GM21528 (cell line): ENCODE measurements at regions not wholly inside any gene's neighbourhood (a gene's known extent, or its start where the extent isn't known, plus 50 kb on each side); places are given as distances from the start of the nearest gene placed in this dataset.

Experiments used
- ATAC-seq: cut with Tn5 transposase; IDR thresholded peaks from one replicate; pipeline ENCODE4 v1.9.1; 2021; ENCODE audit warnings: mild to moderate bottlenecking, moderate library complexity; ENCODE audit not compliant: unreplicated experiment, low FRiP score

GRCh38 chr9:29800821-29801220 is 2227.5 kb upstream of the C9orf72 start:
- no peak for ATAC-seq

- no peak for ATAC-seq
These were observed 2229.2 kb upstream of the C9orf72 start for GRCh38 chr9:29802454-29802853.

DNA sequence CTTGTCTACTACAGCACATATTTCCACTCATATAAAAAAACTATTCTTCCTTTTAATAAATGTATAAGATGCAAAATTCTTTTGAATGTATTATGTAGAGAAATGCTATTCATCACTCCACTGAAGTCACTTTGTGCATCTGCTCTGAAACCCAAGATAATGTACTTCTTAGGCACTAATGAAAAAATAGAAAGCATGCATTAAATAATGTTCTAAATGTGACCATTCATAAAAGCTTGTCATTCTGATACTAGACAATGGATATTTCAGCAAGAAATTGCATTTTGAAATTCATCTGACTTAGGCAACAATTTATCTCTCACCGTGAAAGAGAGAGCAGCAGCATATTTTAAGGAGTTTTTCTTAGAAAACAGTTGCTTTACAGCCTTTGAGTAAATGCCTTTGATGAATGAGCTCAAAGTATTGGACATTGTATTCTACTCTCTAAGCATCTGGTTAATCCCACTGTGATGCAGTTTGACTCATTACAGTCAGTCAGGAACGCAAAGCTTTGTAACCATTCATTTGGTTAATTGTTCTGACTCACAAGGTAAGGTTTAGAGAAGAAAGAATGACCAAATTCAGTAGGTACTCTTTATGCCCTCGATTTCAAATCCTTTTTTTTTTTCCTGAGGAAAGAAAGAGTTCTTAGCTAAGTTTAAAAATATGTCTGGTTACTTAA is 2233.8 kb upstream of the C9orf72 start:
- no peak for ATAC-seq

DNA sequence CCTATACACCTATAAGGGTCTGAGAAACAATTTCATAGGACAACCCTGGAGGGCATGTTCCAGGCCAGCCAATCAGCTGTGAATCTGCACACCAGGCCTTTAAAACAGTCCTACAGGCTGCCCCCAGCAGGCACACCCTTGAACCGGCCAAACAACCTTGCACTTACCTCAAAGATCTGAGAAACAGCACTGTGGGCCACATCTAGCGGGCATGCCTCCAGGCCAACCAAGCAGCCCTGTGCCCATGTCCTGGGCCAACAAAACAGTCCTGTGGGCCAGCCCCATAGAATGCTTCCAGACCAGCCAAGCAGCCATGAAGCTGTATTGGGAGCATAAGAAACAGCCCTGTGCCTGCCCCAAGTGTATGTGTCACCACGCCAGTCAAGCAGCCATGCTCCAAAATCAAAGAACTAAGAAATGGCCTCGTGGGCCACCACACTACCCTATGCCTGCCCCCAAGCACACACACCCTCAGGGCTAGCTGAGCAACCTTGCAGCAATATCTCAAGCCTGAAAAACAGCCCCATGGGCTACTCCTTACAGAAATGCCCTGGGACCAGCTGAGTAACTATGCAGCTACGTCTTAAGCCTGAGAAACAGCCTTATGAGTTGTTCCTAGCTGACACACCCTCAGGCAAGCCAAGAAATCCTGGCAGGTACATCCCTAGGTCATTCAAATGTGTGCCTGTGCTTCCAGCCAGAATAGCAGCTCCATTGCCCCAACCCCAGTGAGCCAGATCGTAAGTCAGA is 2243.8 kb upstream of the C9orf72 start:
- ATAC-seq = no peak

DNA sequence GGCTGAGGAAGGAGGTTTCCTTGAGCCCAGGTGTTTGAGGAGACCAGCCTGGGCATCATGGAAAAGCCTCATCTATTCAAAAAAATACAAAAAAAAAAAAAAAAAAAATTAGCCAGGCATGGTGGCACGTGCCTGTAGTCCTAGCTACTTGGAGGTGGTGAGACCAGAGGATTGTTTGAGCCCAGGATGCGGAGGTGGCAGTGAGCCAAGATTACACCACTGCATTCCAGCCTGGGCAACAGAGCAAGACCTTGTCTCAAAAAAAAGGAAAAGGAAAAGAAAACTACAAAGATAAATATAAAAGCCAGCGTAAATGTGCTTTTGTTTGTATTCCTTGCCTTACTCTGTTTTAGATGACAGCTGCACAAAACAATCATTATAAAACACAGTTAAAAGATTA is 2249.2 kb upstream of the C9orf72 start:
- ATAC-seq = no peak

GRCh38 chr9:29826421-29826820 is 2253.1 kb upstream of the C9orf72 start:
- ATAC-seq = no peak

DNA sequence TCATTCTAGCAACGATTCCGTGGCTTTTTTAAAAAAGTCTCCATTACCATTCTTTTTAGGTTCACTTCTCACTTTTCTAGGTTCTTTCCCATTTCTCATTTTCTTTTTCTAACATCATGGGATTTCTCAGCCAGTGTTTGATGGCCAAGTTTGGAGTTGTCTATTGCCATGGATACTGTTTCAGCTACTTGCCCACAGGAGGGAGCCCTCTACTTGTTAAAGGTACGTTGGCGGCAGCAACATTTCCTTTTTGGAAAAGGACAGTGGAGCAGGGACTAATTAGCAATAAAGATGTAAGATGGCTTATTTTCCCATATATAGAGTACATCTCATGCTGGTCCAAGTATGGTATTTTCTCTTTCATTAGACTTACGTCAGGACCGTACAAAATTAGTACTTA is 2257.5 kb upstream of the C9orf72 start:
- no peak for ATAC-seq

- ATAC-seq = no peak
These were observed 2265.3 kb upstream of the C9orf72 start for GRCh38 chr9:29838491-29839020.

DNA sequence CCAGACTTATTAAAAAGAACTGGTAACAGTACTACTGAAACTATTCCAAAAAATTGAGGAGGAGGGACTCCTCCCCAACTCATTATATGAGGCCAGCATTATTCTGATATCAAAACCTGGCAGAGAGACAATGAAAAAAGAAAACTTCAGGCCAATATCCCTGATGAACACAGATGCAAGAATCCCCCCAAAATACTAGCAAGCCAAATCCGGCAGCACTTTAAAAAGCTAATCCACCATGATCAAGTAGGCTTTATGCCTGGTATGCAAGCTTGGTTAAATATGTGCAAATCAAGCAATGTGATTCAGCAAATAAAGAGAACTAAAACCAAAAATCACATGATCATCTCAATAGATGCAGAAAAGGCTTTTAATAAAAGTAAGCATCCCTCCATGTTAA is 2271.0 kb upstream of the C9orf72 start:
- no peak for ATAC-seq

- no peak for ATAC-seq
These were observed 2277.4 kb upstream of the C9orf72 start for GRCh38 chr9:29850664-29851063.

- ATAC-seq = no peak
These were observed 2288.5 kb upstream of the C9orf72 start for GRCh38 chr9:29861803-29862202.

GRCh38 chr9:29865764-29866313 is 2292.6 kb upstream of the C9orf72 start:
- ATAC-seq = no peak

- no peak for ATAC-seq
These were observed 2293.3 kb upstream of the C9orf72 start for GRCh38 chr9:29866556-29866955.

GRCh38 chr9:29873579-29873978 is 2300.3 kb upstream of the C9orf72 start:
- no peak for ATAC-seq

GRCh38 chr9:29875547-29875946 is 2302.3 kb upstream of the C9orf72 start:
- ATAC-seq = no peak

DNA sequence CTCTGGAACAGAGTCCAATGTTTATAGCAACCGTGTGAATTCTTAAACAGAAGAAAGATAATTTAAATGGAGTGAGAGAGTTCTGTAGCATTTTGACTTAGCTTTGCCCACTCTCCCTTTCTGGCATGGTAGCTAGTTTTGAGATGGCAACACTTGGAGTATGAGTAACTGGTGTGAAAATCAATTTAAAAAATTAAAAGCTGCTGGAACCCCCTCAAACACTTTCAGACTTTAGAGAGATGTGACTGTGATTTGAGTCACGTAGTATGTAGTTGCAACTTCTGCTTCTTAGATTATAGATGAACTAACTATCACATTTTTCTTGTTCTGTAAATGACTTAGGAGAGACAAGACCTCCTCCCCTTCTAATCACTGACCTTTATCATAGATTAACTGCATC is 2309.5 kb upstream of the C9orf72 start:
- no peak for ATAC-seq

DNA sequence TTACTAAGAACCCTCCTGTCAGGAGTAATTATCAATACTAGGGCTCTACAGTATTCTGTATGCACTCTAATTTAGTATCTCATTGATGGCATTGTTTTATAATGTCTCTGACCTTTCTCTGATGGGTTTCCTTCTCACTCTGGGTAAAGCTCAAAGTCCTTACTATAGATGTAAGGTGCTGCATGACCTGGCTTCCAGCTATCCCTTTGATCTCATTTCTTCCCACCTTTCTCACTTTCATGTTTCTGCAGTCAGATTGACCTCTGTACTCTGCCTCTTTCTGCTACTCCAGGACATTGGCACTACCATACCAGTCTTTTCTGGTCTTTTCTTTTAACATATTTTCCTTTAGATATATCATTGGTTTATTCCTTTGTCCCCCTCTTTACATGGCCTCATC is 2332.8 kb upstream of the C9orf72 start:
- no peak for ATAC-seq

GRCh38 chr9:29928072-29928471 is 2354.8 kb upstream of the C9orf72 start:
- ATAC-seq = no peak

GRCh38 chr9:29939559-29939958 is 2366.3 kb upstream of the C9orf72 start:
- ATAC-seq = no peak

GRCh38 chr9:29945012-29945411 is 2371.7 kb upstream of the C9orf72 start:
- ATAC-seq = no peak

- no peak for ATAC-seq
These were observed 2385.2 kb upstream of the C9orf72 start for GRCh38 chr9:29958469-29958868.

- ATAC-seq = no peak
These were observed 2392.6 kb upstream of the C9orf72 start for GRCh38 chr9:29965834-29966233.
